GM21515 (cell line): ENCODE measurements at regions not wholly inside any gene's neighbourhood (a gene's known extent, or its start where the extent isn't known, plus 50 kb on each side); places are given as distances from the start of the nearest gene placed in this dataset.
A peak's percentile ranks its signal among the peaks of the same experiment; 100 is the strongest.
"Not testable (repeated sequence)": the region's sequence is repeated elsewhere in the genome, so short reads cannot be mapped to it uniquely, and the experiment has no call there.

ENCODE experiments used
- ATAC-seq: cut with Tn5 transposase; IDR thresholded peaks from one replicate; pipeline ENCODE4 v1.9.1; 2021; ENCODE audit not compliant: unreplicated experiment

DNA sequence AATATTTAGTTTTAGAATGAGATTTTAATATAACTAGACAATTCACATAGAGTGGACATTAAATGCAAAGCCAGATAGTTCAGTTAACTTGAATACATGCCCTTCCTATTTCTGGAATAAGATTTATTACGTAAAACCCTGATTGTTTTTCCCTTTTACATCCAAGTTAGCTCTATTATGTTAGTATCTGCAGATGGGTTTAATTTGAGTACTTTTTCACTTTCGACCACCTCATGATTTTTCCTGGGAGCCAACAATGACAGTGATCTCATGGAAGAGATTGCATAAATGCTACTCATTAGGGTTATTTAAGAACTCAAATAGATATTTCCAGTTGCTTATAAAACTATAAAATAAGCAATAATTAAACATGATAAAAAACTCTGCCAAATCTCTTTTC is 199.4 kb upstream of the PTGFR start:
- no peak for ATAC-seq

DNA sequence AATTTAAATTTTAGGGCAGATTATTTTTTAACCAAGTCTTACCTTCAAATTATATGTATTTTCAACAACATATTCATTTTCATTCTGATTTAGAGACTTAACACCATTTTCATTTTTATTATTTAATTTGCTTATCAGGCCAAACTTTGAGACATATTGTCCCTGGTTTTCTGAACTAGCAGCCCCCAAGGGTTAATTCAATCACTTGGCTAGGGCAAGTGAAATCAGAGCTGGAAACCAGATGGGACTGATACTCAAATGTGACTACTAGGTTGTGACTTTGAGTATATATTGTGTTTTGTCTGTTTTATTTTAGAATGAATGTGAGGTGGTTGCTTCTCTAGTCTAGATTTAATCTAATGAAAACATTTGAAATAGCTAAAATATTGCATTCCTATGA is 198.9 kb upstream of the PTGFR start:
- no peak for ATAC-seq

DNA sequence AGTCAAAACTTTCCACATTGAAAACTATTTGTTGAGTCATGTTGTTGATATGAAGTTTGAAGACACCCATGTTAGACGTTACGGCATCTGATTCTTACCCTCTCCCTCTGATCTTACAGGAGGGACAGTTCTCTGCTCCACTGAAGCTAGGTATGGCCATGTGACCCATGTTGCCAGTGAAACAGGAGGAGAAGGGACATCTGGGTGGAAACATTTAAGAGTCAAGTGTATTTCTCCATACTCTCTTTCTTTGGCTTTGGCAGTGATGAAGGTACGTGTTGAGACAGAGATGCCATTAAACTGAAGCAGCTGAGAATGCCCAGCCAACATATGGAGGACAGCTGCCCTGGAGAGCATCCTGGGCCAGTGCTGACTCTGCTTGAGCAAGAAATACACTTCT is 198.4 kb upstream of the PTGFR start:
- no peak for ATAC-seq

DNA sequence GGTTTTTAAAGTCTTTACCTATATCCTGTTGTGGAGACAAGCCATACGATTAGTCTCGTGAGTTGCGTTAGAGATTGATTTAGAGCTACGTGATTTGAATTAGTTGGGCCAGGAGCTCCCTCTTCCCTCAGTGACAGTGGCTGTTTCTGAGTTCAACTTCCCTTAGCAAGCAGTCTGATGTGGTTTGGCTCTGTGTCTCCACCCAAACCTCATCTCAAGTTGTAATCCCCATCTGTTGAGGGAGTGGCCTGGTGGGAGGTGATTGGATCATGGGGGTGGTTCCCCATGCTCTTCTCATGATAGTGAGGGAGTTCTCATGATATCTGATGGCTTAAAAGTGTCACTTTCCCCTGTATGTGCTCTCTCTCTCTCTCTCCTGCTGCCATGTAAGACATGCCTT is 192.9 kb upstream of the PTGFR start:
- no peak for ATAC-seq

GRCh38 chr1:78298349-78298748 is 192.4 kb upstream of the PTGFR start:
- ATAC-seq = no peak

DNA sequence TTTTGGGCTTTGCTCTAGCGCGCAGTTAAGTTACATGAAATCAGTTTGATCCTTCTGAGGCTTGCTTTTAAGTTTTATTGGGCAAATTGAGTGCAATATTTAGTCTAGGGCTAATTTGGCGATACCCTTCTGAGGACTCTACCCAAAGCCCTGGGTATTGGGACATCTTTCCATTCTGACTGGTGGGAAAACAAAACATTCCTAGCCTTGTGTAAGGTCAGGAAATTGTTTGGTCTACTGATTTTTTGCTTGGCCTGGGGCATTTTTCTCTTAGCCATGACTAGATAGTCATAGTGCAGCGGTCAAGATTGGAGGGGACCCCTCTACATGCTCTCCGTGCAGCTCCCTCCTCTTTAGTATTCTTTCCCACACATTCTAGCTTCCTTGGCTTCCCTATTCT is 189.6 kb upstream of the PTGFR start:
- ATAC-seq = no peak

DNA sequence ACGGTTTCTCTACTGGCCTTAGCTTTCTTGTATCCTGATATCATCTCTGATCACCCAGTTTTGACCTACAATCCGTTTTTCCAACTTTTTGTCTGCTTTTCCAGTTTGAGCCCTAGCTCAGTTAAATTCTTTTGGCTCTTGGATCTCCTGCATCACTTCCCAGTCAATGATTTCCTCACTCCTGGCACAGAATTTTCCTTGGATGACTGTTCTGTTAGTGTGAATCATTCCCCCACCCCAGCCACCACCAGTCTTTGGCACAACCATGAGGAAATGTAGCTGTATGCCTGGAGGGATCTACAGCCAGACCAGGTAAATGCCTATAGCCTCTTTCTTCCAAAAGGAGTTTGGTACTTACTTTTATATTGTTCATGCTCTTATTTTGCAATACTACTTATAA is 187.2 kb upstream of the PTGFR start:
- no peak for ATAC-seq

- no peak for ATAC-seq
Observed at GRCh38 chr1:78304341-78304740, 186.4 kb upstream of the PTGFR start.

GRCh38 chr1:78304761-78305160 is 186.0 kb upstream of the PTGFR start:
- ATAC-seq = no peak

GRCh38 chr1:78310261-78310660 is 180.5 kb upstream of the PTGFR start:
- ATAC-seq = not testable (repeated sequence)

DNA sequence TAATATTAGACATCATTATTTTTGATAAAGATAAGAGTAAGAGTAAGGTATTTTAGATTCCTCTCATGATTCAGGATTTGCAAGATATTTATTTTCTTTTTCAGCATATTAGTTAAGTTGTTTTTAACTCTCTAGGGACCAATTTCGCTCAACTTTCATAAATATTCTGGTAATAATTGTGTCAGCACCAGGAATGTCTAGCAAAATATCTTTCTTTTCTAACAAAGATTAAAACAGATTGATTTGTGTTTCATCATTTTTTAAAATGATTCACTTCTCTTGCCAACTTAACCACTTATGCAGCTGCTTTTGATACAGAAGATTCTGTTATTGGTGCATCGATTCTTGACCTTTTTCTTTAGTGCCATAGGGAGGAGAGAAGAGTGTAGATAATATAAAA is 172.8 kb upstream of the PTGFR start:
- ATAC-seq = no peak

- no peak for ATAC-seq
Observed at GRCh38 chr1:78319603-78320002, 171.2 kb upstream of the PTGFR start.

GRCh38 chr1:78322928-78323680 is 167.7 kb upstream of the PTGFR start:
- ATAC-seq = no peak

DNA sequence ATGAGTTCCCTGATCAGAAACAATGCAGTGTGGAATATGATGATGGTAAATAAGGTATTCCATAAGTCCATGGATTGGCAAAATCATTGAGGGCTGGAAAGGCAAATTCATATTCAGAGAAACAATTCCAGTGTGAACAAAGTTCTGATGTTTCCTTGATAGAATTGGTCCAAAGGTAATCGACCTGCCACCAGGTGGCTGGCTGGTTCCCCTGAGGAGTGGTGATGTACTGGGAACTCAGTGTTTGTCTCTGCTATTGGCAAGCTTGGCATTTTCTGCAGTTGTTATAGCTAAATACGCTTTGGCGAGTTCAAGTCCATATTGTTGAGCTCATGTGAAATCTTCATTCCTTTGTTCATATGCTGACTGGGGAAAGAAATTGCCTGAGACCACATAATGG is 165.5 kb upstream of the PTGFR start:
- ATAC-seq = no peak

DNA sequence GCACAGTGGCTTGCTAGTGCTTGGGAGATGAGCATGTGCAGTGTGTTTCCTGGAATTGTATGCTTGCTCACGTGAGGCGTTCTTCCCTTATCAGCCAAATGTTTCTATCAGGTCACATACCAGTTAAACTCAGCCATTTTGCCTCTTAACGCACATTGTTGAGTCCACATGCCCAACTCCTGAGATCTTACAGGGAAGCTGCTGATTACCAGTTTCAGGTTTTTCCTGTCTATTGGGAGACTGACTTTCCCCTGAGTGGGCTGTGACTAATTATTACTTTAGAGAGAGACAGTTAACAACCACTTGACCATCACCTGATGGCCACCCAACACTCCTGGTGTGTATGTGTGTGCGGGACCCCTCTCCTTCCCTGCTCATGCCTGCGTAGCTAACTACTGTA is 161.3 kb upstream of the PTGFR start:
- ATAC-seq = no peak

DNA sequence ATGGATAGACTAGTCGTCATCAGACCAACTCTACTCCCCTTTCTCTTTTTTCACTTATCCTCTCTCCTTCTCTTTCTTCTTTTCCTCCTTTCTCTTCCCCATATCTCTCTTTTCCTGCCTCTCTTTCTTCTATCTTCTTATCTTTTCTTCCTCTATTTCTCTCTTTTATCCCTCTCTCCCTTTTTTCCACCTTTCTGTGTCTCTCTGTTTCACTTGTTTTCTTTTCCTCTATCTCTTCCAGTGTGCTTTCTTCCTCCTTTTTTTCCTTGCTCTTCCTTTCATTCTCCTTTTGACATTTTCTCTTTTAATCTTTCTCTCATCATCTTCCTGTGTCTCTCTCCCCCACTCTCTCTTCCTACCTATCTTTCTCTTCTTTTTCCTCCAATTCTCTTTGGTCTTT is 159.0 kb upstream of the PTGFR start:
- ATAC-seq = no peak

DNA sequence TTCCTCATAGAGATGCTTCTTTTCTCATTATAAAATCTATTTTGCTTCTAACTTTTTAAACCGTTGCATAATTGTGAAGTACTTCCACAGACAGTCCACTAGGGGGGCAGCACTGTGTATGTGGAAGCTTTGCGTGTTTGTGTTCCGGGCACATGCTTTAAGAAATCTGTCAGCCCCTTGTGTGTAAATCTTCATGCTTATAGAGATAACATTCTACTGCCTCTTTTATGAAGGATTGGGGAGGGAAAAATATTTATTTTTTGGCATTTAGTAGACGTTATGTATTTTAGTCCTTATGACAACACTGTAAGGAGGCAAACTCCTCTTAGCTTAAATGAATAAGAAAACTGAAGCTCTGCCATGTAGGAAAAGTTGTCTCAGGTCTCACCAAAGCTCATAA is 157.3 kb upstream of the PTGFR start:
- ATAC-seq = peak; percentile 88

DNA sequence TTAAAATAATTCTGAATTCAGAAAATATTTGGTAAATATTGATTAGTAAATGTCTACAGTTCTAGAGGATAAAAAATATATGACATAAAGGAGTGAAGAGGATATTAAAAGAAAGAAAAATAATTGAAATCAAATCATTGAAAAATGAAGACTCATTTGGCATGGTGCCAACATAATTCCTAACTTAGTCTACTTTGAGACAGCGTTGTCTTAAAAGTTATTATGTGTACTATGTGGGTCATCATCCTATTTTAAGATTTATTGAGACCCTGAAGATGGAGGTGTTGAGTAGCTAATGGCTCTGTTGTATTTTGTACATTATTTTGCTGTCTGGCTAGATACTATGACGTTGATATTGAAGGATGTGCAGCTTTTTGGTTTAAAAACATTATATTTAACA is 156.7 kb upstream of the PTGFR start:
- no peak for ATAC-seq

DNA sequence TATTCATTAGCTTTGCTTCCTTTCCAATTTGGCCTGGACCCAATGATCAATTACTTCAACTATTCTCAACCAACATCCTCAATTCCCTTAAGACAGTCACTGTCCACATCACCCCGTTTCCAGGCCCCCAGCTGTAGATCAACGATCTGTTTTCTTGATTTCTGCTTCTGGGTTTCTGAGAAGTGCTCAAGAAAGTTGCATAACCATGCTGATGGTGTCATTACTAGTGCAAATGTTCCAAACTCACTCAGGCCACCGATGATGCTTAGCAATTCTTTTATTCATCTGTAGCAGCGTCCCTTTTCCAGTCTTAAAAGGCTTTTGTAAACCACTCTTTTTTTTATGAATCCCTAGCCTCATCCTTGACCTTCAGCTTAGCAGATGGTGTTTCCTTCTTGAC is 155.8 kb upstream of the PTGFR start:
- ATAC-seq = no peak

DNA sequence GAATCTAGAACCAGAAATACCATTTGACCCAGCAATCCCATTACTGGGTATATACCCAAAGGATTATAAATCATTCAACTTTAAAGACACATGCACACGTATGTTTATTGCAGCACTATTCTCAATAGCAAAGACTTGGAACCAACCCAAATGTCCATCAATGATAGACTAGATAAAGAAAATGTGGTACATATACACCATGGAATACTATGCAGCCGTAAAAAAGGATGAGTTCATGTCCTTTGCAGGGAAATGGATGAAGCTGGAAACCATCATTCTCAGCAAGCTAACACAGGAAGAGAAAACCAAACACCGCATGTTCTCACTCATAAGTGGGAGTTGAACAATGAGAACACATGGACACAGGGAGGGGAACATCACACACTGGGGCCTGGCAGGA is 154.0 kb upstream of the PTGFR start:
- ATAC-seq = not testable (repeated sequence)

- ATAC-seq = no peak
Observed at GRCh38 chr1:78339490-78339889, 151.3 kb upstream of the PTGFR start.

GRCh38 chr1:78340006-78340405 is 150.8 kb upstream of the PTGFR start:
- ATAC-seq = no peak

- no peak for ATAC-seq
Observed at GRCh38 chr1:78348496-78349284, 142.1 kb upstream of the PTGFR start.
